Activated B cell treated with CpG ODN at 0.5 μM for 24 hours (primary cell): ENCODE measurements at regions not wholly inside any gene's neighbourhood (a gene's known extent, or its start where the extent isn't known, plus 50 kb on each side); places are given as distances from the start of the nearest gene placed in this dataset.

Experiments used
- ATAC-seq: fragments of 200-7000 bp; cut with Tn5 transposase; one replicate; pipeline ENCODE4 v1.10.0; 2021; ENCODE audit warnings: low read depth, mild to moderate bottlenecking, moderate library complexity
- CTCF ChIA-PET: fragments of 350-600 bp; sonication (Branson Sonifier 250); formaldehyde crosslinking; loops from one replicate; lab custom pipeline; 2021; ENCODE audit warnings: antibody characterized with exemption; lab: Charles Lee
- POLR2A ChIA-PET: fragments of 350-600 bp; sonication (Branson Sonifier 250); formaldehyde crosslinking; loops from one replicate; lab custom pipeline; 2021; ENCODE audit warnings: antibody characterized with exemption; lab: Charles Lee
- DNase-seq: peaks from one replicate; pipeline ENCODE4 v3.0.0; 2022
- H3K27ac Mint-ChIP-seq: one replicate; pipeline ENCODE4 v1.8.0; 2020; ENCODE audit warnings: mixed read lengths
- H3K27me3 Mint-ChIP-seq: one replicate; pipeline ENCODE4 v1.8.0; 2021; ENCODE audit warnings: mixed read lengths
- H3K36me3 Mint-ChIP-seq: one replicate; pipeline ENCODE4 v1.8.0; 2021; ENCODE audit warnings: low read depth, mixed read lengths
- H3K4me1 Mint-ChIP-seq: one replicate; pipeline ENCODE4 v1.8.0; 2021; ENCODE audit warnings: mixed read lengths
- H3K4me3 Mint-ChIP-seq: one replicate; pipeline ENCODE4 v1.8.0; 2020; ENCODE audit warnings: mild to moderate bottlenecking, mixed read lengths
- H3K9me3 Mint-ChIP-seq: one replicate; pipeline ENCODE4 v1.8.0; 2020; ENCODE audit warnings: mixed read lengths
- intact Hi-C: fragments of 100-400 bp; cut with micrococcal nuclease; formaldehyde crosslinking; loops from one replicate; pipeline ENCODE4 v1.15.1; 2024
- TF ChIP-seq, protein P1 (sequence below): fragments of 200-600 bp; IDR thresholded peaks from one replicate; pipeline ENCODE4 v1.8.0; 2022; ENCODE audit warnings: antibody characterized with exemption, mild to moderate bottlenecking

DNA sequence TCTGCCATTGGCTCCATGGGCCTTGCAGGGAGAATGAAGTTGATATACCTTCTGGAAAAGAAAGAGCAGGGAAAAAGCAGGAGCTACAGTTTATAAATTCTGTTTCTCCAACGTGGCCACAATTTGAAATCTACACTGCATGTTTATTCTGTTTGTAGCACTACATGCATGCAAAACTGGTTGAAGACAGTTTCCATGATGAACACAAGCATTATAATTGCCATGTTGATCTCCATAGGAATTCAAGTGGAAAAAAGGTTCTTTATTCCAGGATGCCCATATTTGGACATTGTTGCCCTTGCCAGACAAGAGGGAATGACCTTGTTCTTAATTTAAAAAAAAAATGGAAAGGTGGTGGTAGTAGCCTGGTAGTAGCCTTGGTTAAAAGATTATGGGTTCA is 69.2 kb upstream of the PALM2AKAP2 start:
- ATAC-seq (no peak), DNase-seq (no peak)
- no peaks in the 10 kb centered on the region for H3K9me3 Mint-ChIP-seq
- no peak overlapping the region for H3K4me3 Mint-ChIP-seq
- TF ChIP-seq, protein P1, sequence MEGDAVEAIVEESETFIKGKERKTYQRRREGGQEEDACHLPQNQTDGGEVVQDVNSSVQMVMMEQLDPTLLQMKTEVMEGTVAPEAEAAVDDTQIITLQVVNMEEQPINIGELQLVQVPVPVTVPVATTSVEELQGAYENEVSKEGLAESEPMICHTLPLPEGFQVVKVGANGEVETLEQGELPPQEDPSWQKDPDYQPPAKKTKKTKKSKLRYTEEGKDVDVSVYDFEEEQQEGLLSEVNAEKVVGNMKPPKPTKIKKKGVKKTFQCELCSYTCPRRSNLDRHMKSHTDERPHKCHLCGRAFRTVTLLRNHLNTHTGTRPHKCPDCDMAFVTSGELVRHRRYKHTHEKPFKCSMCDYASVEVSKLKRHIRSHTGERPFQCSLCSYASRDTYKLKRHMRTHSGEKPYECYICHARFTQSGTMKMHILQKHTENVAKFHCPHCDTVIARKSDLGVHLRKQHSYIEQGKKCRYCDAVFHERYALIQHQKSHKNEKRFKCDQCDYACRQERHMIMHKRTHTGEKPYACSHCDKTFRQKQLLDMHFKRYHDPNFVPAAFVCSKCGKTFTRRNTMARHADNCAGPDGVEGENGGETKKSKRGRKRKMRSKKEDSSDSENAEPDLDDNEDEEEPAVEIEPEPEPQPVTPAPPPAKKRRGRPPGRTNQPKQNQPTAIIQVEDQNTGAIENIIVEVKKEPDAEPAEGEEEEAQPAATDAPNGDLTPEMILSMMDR = no peak
- intact Hi-C loops = no loop called here
- ChIA-PET CTCF (no interaction called here), POLR2A (no interaction called here)
- H3K27ac Mint-ChIP-seq = no peak overlapping the region
- no peaks in the 10 kb centered on the region for H3K4me1 Mint-ChIP-seq
- H3K27me3 Mint-ChIP-seq = peaks cover 11% of the 10 kb centered on the region
- no peaks in the 10 kb centered on the region for H3K36me3 Mint-ChIP-seq

DNA sequence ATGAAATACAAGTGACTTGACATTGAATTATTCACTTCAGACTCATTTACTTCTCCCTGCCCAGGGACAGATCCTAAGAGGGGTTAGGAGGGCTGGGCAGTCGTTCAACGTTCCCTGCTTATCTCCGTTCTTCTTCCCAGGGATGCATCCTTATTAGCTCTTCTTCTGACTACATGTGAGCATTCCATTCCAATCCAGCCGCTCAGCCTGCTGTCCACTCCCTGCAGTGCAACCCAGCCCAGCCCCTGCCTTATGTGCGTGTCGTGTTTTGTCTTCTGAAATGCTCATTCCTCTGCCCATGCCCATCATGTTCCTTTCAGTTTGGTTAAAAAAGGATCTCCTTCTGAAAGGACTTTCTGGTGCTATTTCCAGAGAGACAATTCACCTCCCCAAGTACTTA is 64.7 kb upstream of the PALM2AKAP2 start:
- intact Hi-C loops = no loop called here
- Mint-ChIP-seq H3K36me3 (no peaks in the 10 kb centered on the region), H3K27me3 (peaks cover 6% of the 10 kb centered on the region), H3K4me1 (no peaks in the 10 kb centered on the region), H3K27ac (no peak overlapping the region), H3K9me3 (no peaks in the 10 kb centered on the region), H3K4me3 (no peak overlapping the region)
- DNase-seq = no peak
- ATAC-seq = no peak
- TF ChIP-seq, protein P1 = no peak
- ChIA-PET CTCF (no interaction called here), POLR2A (no interaction called here)

DNA sequence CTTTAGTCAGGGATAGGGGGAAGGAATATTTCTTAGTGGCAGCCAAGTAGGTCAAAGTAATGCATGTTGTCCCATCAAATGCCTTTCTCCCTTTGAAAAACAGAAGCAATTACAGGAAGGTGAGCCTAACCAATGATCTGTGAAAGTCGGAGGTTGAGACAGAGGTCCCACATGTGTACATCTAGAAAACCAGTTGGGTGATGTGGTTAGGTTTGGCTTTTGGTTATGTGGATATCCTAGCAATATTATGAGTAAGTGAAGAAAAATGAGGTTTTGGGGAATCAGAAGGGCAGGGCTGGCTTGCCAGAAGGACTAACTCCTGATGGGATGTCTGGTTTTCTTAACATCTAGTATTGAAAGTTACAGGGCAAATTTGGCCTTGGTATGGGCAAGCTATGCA is 63.4 kb upstream of the PALM2AKAP2 start:
- Mint-ChIP-seq H3K27me3 (peaks cover 4% of the 10 kb centered on the region), H3K27ac (no peak overlapping the region), H3K4me3 (no peak overlapping the region), H3K36me3 (no peaks in the 10 kb centered on the region), H3K4me1 (no peaks in the 10 kb centered on the region), H3K9me3 (no peaks in the 10 kb centered on the region)
- no peak for ATAC-seq
- DNase-seq = no peak
- intact Hi-C loops = no loop called here
- CTCF ChIA-PET = no interaction called here
- POLR2A ChIA-PET = no interaction called here
- TF ChIP-seq, protein P1 = no peak

DNA sequence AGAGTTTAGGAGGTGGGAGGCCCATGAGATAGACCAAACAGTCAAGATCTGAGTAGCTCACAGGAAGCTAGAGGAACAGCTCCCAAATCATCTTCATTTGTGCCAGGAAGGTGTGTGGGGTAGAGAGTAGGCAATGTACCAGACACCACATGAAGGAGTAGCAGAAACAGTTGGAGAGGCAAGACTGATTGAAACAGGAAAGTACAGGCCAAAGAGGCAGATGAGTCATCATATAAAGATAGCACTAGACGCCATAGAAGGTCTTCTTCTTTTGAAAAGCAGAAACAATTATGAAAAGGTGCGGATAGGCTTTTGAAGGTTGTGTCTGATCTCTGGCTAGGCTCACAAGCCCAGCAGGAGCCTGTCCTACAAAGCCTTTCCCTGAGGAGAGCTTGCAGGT is 62.7 kb upstream of the PALM2AKAP2 start:
- no peak overlapping the region for H3K27ac Mint-ChIP-seq
- ATAC-seq = no peak
- H3K27me3 Mint-ChIP-seq = peaks cover under 1% of the 10 kb centered on the region
- CTCF ChIA-PET = no interaction called here
- DNase-seq = no peak
- no peaks in the 10 kb centered on the region for H3K9me3 Mint-ChIP-seq
- TF ChIP-seq, protein P1 = no peak
- no peak overlapping the region for H3K4me3 Mint-ChIP-seq
- intact Hi-C loops = no loop called here
- H3K36me3 Mint-ChIP-seq = no peaks in the 10 kb centered on the region
- H3K4me1 Mint-ChIP-seq = no peaks in the 10 kb centered on the region
- POLR2A ChIA-PET = no interaction called here

DNA sequence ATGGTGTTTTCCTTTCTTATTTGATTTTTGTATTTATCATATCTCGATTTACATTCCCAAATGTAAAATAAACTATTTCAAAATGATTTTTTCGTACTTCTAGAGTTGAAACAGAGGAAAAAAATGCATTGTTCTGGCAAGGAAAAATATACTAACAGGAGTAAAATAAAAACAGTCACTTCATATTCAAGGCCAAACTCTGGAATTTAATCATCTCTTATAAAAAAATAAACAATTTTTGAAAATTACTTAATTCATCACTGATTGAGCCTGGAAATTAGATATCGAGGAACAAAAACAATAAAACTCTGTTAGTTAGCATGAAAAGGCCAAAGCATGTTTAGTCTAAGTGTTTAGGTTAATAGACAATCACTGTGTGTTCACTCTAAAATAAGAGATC is 61.1 kb upstream of the PALM2AKAP2 start:
- H3K4me3 Mint-ChIP-seq = no peak overlapping the region
- TF ChIP-seq, protein P1 = no peak
- DNase-seq (no peak), ATAC-seq (no peak)
- no peaks in the 10 kb centered on the region for H3K4me1 Mint-ChIP-seq
- peaks cover 8% of the 10 kb centered on the region for H3K27me3 Mint-ChIP-seq
- CTCF ChIA-PET = no interaction called here
- H3K36me3 Mint-ChIP-seq = no peaks in the 10 kb centered on the region
- H3K9me3 Mint-ChIP-seq = no peaks in the 10 kb centered on the region
- H3K27ac Mint-ChIP-seq = no peak overlapping the region
- POLR2A ChIA-PET = no interaction called here
- intact Hi-C loops = no loop called here
